ENCODE measurements at regions not wholly inside any gene's neighbourhood (a gene's known extent, or its start where the extent isn't known, plus 50 kb on each side); places are given as distances from the start of the nearest gene placed in this dataset.
A peak's percentile ranks its signal among the peaks of the same experiment; 100 is the strongest.

DNA sequence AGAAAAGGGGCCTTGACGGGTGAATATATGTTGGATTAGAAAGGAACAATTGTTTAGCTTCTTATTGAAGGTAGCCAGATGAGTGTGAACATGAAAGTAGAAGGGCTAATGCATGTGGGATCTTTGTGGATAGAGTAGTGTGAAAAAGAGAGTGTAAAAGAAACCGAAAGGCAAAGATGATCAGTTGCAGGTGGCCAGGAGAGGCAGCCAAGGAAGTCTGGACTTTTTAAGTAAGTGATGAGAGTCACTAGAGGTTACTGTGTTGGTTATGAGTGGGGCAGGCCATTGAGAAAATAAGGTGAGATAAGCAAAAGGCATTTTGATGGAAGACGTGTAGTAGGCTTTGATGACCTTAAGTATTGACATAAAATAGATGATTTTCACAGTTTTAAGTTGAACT, 64.7 kb upstream of the ETV1 start:
- Histone ChIP-seq H3K27me3 (no peaks in the 10 kb centered on the region), H4K20me1 (no peaks in the 10 kb centered on the region), H3K36me3 (no peaks in the 10 kb centered on the region), H3K4me3 (no peak overlapping the region), H3K4me2 (no peak overlapping the region), H3K9ac (no peak overlapping the region), H3K9me3 (replicated peaks in 1 of 11) (peaks cover 0 to 14% (median 0%) of the 10 kb centered on the region in 11 experiments; a peak in 6 of 22 replicates), H3K27ac (no peak overlapping the region), H3K4me1 (no peaks in the 10 kb centered on the region)
- TF ChIP-seq Cebpa-rat (IDR thresholded peaks at IDR 0.05): no peak

- TF ChIP-seq Cebpa-rat (IDR thresholded peaks at IDR 0.05): no peak
- H3K9me3 ChIP-seq (replicated peaks in 1 of 11): peaks cover 10 to 42% (median 21%) of the 10 kb centered on the region in 11 experiments
- H3K4me3 ChIP-seq: no peak overlapping the region
- H3K4me1 ChIP-seq: no peaks in the 10 kb centered on the region
- no peaks in the 10 kb centered on the region for H3K36me3 ChIP-seq
- H3K9ac ChIP-seq: no peak overlapping the region
- H3K4me2 ChIP-seq: no peak overlapping the region
- H3K27me3 ChIP-seq: no peaks in the 10 kb centered on the region
- H4K20me1 ChIP-seq: no peaks in the 10 kb centered on the region
- no peak overlapping the region for H3K27ac ChIP-seq
These were observed 59.4 kb upstream of the ETV1 start for GRCh38 chr7:14048889-14049288.

GRCh38 chr7:14047709-14048399, 58.4 kb upstream of the ETV1 start:
- Histone ChIP-seq H3K4me1 (no peaks in the 10 kb centered on the region), H3K36me3 (no peaks in the 10 kb centered on the region), H3K27ac (peak overlapping the region in 4 of 11 experiments; percentile 17 to 51 (median 33); a peak in 3 of 22 replicates), H3K9ac (no peak overlapping the region), H3K4me2 (no peak overlapping the region), H3K9me3 (replicated peaks in 1 of 11) (peaks cover 10 to 42% (median 21%) of the 10 kb centered on the region in 11 experiments), H3K4me3 (0 out of 20 replicates have a peak overlapping the region, but pooled peaks of 1 of the 10 experiments have one; percentile 11), H3K27me3 (no peaks in the 10 kb centered on the region), H4K20me1 (no peaks in the 10 kb centered on the region)
- TF ChIP-seq Cebpa-rat (IDR thresholded peaks at IDR 0.05): no peak

- Histone ChIP-seq H4K20me1 (no peaks in the 10 kb centered on the region), H3K4me2 (no peak overlapping the region), H3K4me3 (no peak overlapping the region), H3K27me3 (no peaks in the 10 kb centered on the region), H3K27ac (no peak overlapping the region), H3K4me1 (no peaks in the 10 kb centered on the region), H3K9ac (no peak overlapping the region), H3K9me3 (replicated peaks in 1 of 11) (peaks cover 10 to 42% (median 21%) of the 10 kb centered on the region in 11 experiments), H3K36me3 (no peaks in the 10 kb centered on the region)
- TF ChIP-seq Cebpa-rat (IDR thresholded peaks at IDR 0.05): no peak
These were observed 56.2 kb upstream of the ETV1 start for GRCh38 chr7:14045651-14046050.

- H3K9me3 ChIP-seq (replicated peaks in 1 of 11): 0 out of 22 replicates have a peak, but pooled peaks cover 0 to 9% (median 0%) of the 10 kb centered on the region in 11 experiments
- no peak overlapping the region for H3K4me3 ChIP-seq
- H3K27me3 ChIP-seq: no peaks in the 10 kb centered on the region
- H3K4me2 ChIP-seq: no peak overlapping the region
- no peak overlapping the region for H3K9ac ChIP-seq
- TF ChIP-seq Cebpa-rat (IDR thresholded peaks at IDR 0.05): no peak
- H3K4me1 ChIP-seq: no peaks in the 10 kb centered on the region
- H3K36me3 ChIP-seq: no peaks in the 10 kb centered on the region
- H4K20me1 ChIP-seq: no peaks in the 10 kb centered on the region
- H3K27ac ChIP-seq: no peak overlapping the region
These were observed 51.1 kb upstream of the ETV1 start for GRCh38 chr7:14040528-14040927.

All from BLaER1 treated with 17β-estradiol and CSF1 and Interleukin-3, amounts not matched to agents 10 nM and 100 nM (cell line).